Gastroesophageal sphincter (tissue), 3 donors: ENCODE measurements at regions not wholly inside any gene's neighbourhood (a gene's known extent, or its start where the extent isn't known, plus 50 kb on each side); places are given as distances from the start of the nearest gene placed in this dataset.

Source experiments
- CTCF ChIP-seq, 4 experiments: fragments of 200-600 bp in 2 of 4; fragments of 450-650 bp in 2 of 4; sonication (generic) in 1 of 4; IDR thresholded peaks; one replicate each; pipeline ENCODE4 v1.5.1; 2017 to 2019; ENCODE audit warnings: antibody characterized with exemption in 4 of 4, mild to moderate bottlenecking in 2 of 4, moderate library complexity in 2 of 4
- EP300 ChIP-seq: sonication (generic); formaldehyde crosslinking; IDR thresholded peaks from one replicate; pipeline ENCODE4 v1.6.1; 2017; ENCODE audit warnings: antibody characterized with exemption, mild to moderate bottlenecking

GRCh38 chr14:103221781-103222358 is 98.6 kb downstream of the TNFAIP2 start:
- TF ChIP-seq CTCF (IDR thresholded peaks at IDR 0.05) = no peak
- TF ChIP-seq EP300 = no peak
